GM03348 (cell line): ENCODE measurements at regions not wholly inside any gene's neighbourhood (a gene's known extent, or its start where the extent isn't known, plus 50 kb on each side); places are given as distances from the start of the nearest gene placed in this dataset.

Source experiments
- DNase-seq: peaks from one replicate; pipeline ENCODE4 v3.0.0; 2012; ENCODE audit warnings: low spot score

DNA sequence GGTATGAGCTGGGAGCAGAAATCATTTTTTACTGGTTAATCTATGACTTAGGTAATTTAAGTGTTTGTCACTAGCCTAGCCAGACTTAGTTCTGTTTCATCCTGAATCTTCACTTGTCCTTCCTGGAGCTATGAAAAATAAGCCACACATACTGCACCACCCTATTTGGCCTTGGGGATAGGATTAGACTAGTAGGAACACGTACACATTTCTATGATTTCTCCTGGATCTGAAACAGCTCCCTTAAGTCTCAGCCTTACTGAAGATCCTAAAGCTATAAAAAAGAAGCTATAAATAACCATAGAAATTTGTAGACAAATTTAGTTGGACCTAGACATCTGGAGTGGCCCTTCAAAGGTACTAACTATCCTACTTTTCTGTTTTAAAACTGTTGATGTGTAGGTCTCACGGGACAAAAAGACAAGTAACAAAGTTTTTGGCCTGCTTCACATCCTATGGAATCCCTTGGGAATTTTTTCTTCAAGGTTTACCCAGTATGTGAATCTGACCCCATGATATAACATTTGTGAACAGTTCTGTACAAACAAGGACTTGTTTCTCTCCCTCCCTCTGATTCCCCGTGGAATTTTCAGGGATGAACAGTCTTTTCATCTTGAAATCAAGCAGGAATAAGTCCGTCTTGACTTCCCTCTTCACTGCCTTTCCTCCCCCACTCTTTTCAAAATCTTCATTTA, 275.0 kb downstream of the FAM76B start:
- no peak for DNase-seq

DNA sequence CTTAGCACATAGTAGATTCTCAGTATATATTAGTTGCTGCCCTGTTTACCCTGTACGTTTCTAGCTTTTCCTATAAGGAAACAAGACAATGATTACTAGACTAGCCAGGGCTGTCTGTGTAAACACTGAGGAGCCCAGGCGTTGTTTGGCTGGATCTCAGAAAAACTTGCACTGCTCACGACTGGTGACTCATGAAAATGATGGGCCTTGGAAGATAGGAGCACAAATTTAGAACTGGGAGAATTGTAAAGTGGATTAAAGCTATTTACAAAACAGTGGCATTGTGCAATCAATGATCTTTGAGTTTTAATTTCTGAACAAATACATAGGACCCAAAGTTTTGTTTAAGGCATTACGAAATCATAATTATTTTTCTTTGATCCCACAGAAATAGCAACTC, 276.9 kb downstream of the FAM76B start:
- DNase-seq: peak; percentile 65

DNA sequence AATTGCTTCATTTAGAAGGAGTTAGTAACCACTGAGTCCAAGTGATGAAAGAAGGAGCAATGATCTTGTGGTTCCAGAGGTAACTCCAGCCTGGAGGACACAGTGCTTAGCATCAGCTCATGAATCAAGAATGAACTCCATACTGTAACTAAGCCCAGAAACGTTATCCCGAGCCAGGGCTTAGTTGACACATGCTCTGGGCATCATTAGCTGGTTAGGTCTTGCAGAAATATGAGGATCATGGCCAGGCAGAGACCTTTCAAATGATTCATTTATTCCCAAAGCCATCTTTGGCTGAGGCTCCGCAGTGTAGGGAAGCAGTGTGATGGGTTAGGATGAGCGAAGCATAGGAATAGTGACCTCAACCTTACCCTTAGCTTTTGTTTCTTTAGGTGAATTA, 277.4 kb downstream of the FAM76B start:
- DNase-seq: peak; percentile 66

DNA sequence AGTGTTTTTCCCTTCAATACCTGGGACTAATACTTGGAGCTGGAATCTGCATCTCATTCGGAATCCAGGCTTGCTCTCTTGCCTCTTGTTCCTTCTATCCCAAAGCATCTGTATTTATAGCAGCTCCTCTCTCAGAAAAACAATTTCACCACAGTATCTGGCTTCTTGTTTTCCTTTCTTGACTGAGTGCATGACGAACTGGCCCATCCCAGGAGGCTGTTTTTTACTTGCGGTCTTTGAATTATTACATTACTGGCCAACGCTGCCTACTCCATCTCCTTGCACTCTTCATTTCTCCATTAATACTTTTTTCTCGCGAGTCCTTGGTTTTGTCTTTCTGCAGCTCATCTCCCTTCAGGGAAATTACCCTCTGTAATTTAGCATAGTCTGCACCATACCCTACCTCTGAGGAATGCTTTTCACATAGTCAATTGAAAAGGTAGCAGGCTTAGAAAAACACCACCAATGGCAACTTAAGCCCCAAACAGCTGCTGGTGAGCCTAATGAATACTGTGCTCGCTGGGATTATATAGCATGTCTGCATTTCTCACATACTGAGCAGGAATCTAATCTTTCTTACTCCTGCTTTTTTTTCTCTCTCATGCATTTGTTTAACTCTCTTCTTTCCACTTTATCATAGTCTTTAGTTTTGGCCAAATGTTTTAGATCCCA, 277.4 kb upstream of the SESN3 start:
- no peak for DNase-seq

DNA sequence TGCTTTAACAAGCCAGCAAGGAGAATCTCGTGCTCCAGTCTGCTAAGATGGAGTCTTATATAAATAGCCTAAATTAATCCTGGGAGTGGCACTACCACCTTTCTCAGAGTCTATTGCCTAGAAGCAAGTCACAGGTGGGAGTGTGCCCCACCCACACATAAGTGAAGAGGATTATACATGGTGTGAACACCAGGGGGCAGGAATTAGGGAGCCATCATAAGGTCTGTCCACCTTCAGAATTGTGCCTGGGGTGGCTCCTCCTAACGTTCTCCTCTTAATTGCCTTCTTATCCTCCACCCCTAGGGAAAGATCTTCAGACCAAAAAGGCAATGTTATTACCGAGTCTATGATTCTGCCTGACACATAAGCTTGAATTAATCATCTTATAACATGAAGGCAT, 276.8 kb upstream of the SESN3 start:
- DNase-seq: no peak

DNA sequence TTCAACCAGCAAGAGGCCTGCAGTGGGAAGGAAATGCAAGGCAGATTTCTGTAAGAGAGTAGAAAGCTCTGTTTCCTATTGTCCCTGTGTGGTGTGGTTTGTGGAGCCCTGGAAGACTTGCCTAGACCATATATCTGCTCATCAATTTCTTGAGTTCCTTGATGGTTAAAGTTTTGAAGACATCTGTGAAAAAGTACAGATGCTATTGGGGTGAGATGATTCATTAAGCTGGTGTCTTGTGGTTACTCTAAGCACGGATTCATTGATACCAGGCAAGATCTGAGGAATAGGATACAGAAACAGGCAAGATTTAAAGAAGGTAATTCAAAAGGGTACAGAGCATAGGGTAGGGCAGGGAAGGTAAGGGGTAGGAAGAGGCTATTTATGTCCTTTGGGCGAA, 275.8 kb upstream of the SESN3 start:
- DNase-seq: no peak

DNA sequence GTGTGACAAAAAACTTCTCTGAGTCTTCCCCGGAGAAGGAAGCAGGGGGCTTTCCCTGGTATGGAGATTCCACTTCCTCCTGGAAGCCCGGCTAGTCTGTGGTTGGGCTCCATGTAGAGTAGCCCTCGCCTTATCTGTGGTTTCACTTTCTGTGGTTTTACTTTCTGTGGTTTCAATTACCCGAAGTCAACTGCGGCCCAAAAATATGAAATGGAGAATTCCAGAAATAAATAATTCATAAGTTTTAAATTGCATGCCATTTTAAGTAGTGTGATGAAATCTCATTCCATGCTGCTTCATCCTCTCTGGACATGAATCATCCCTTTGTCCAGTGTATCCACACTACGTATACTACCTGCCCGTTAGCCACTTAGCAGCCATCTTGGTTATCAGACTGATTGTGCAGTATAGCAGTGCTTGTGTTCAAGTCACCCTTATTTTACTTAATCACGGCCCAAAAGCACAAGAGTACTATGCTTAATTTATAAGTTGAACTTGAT, 275.0 kb upstream of the SESN3 start:
- DNase-seq: peak; percentile 76

DNA sequence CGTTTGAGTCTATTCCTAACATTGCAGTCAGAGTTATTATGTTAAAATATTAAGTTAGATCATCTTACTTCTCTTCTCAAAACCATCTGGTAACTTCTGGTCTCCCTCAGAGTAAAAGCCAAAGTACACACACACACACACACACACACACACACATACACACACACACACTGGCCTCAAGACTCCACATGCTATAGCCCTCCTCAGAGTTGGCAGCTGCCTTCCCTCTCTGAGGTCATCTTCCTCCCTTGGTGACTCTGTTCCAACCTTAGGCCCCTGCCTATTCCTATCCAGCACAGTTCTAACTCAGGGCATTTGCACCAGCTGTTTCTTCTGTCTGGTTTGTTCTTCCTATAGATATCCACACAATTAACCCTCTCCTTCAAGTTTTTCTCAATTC, 272.0 kb upstream of the SESN3 start:
- DNase-seq: no peak

DNA sequence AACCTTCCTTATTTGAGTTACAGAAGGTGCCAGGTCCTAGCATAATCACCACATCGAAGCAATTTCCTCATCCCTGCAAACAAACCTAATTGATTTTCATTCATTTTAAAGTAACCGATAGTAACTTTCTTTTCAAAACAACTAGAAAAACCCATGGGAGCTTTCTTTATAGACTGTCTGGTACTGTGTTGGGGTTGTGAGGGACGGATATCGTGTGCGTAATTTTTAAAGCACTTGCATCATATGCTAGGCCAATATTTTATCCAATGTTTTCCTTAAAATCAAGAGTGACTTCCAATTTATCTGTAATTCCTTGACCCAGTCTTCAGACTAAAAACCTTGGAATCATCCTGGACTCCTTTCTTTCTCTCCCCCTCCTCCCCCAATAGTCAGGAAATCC, 271.5 kb upstream of the SESN3 start:
- DNase-seq: no peak

DNA sequence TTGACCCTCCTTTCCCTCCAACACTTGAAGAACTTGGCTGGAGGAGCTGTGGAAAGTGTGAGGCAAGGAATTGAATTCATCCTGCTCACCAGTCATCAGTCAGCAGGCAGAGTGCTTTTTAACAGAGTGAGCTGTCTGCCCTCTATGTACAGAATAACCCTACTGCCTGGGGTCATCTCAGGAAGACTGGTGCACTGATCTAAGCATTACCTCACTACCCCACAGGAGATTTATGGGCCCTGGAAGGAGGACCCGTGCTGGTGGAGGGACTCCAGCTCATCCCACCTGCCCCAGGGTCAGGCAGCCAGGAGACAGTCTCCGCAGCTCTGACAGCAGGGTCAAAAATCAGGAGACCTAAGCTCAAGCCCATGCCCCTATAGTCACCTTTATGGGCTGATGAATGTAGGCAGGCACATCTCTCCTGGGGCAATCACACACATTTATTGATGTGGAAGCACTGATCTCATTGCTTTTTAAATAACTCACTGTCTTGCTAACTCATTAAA, 270.8 kb upstream of the SESN3 start:
- no peak for DNase-seq

DNA sequence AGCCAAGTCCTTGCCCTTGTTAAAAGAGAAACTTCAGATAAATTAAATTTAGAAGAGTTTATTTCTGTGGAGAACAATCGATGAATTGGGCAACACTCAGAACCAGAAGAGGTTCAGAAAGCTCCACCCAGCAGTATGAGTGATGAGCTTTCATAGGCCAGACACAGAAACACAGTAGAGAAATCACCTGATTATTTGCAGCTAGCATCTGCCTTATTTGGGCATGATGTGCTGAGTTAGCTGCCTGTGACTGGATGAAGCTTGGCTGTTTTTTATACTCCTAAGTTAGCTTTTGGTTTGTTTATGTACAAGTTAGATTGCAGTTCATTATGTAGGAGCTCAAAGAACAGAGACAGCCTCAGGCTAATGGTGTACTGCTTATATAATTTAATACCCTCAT, 269.5 kb upstream of the SESN3 start:
- no peak for DNase-seq

DNA sequence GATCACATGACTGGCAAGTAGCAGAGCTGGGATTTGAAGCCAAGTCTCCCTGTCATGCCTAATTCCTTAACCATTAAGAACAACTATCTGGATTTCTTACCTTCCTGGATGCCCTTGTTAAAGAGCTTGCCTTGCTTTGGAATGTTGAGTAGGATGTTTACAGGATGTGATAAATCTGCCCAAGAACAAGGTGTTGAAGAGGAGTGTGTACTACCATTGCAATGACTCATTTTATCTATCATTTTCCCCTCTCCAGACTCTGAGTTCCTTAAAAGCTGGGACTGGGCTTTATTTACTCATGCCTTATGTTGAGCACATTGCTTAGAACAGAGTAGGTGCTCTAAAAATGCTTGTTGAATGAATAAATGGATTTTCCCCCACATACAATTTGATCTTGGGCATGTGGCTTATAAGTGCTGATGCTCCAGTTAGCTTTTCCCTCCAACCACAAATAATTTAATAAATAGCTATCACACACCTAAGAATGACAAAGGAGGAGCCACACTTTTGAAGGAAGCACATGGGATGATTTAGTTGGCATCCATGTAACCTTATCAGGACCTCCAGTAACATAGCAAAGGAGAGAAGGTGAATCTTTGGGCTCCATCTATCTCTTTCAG, 268.6 kb upstream of the SESN3 start:
- peak; percentile 63 for DNase-seq

DNA sequence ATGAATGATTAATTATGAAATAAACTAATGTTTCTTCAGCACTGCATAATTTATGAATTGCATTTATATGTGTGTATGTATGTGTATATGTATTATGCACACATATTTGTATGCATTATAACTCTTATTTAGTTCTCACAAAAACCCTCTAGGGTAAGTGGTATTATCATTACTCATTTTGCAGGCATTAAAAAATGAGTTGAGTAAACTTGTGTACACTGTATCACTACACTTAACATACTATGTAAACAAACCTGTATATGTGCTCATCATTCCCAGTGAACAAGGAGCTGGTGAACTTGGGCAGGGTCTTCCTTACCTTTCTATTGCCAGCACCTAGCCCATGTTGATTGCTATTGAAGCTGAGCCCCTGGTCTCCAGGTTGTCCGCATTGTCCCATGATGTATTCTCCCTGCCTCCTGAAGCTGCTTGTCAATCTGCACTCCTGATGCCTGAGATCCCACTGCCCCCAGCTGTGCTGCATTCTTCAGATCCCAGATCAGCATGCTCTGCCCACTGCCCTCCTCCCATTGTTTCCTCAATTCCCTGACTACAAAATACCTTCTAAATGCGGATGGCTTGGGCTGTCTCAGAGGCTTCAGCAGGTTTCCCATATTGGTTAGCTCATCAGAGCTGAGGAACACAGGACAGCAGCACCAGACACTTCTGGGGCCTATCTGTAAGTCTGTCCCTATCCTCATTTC, 267.9 kb upstream of the SESN3 start:
- no peak for DNase-seq

DNA sequence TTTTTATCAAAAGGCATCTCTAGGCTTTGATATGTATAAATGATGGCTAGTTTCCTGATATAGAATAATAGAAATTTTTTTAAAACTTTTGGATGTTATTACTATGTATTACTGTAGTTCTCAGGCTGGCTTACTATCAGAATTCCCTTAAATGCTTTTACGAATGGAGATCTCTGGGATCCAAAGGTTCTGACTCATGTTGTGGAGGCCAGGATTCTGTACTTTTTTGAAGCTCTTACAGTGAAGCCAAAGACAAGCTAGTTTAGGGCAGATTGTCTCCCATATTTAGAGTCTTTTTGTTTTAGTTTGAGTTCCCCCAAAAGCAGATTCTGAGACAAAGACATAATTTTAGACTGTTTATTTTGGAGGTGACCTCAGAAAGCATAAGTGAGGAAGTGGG, 265.9 kb upstream of the SESN3 start:
- DNase-seq: no peak

DNA sequence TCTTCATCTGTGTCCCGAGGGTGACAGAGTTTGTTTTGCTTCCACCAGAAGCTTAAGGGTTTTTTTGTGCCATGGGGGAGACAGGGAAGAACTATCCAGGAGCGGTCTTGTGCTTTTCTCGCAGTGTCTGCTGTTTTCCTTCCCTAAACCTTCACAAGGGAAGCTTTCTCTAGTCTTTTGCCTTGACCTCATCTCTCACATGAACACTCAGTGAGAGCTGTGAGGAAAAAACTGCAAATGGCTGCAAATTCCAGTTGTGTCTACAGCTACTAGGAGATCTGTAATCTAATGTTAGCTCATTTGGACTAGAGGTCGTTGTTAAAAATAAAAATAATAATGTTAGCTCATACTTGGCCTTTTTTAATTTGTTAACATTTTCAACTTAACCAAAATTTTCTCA, 264.7 kb upstream of the SESN3 start:
- DNase-seq: no peak

DNA sequence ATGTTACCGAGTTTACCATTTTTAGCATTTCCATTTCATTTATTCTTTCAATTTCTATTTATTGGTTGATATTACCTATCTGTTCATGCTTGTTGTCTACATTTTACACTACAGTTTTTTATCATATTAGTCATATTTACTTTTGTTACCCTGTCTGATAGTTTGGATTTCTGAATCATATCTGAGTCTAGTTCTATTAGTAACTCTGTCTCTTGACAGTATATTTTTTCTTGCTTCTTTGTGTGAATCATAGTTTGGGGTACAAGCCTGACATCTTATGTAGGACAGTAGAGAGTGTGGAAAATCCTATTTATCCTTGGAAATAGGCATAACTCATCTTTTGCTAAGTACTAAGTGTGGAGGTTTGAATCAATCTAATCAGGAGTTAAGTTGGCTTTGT, 263.9 kb upstream of the SESN3 start:
- no peak for DNase-seq

DNA sequence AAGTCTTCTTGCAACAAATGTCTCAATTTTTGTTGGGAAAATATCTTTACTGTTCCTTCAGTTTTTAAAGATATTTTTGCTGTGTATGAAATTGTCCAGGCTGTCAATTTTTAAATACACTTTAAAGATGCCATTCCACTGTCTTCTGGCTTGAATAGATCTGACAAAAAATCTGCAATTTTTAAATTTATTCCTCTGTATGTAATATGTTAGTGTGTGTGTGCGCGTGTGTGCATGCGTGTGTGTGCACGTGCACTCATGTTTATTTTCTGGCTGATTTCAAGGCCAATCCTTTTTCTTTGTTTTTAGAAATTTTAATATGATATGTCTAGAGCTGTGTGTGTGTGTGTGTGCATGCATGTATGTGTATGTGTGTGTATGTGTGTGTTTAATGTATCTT, 263.2 kb upstream of the SESN3 start:
- no peak for DNase-seq

DNA sequence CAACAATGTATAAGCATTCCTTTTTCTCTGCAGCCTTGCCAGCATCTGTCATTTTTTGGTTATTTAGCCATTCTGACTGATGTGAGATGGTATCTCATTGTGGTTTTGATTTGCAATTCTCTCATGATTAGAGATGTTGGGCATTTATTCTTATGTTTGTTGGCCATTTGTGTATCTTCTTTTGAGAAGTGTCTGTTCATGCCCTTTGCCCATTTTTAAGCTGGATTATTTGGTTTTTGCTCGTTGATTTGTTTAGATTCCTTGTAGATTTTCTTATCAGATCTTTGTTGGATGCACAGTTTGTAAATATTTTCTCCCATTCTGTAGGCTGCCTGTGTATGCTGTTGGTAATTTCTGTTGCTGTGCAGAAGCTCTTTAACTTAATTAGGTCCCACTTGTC, 259.6 kb upstream of the SESN3 start:
- no peak for DNase-seq

DNA sequence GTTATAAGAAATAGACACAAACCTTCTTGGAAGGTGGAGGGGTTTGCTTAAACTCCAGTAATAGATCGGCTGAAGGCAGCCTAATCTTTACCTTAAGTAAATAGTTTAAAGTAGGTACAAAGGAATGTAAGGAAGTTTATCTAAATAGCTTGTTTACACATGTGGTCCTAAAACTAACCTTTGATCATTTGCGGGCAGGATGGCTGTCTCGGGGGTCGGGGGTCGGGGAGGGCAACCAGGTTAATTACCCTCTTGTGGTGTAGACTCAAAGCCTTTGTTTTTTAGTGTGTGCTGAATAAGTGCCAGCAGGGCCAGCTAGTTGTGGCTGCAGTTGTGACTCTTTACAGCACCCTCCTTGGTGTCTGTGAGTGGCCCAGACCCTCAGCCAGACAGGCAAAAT, 256.9 kb upstream of the SESN3 start:
- no peak for DNase-seq

DNA sequence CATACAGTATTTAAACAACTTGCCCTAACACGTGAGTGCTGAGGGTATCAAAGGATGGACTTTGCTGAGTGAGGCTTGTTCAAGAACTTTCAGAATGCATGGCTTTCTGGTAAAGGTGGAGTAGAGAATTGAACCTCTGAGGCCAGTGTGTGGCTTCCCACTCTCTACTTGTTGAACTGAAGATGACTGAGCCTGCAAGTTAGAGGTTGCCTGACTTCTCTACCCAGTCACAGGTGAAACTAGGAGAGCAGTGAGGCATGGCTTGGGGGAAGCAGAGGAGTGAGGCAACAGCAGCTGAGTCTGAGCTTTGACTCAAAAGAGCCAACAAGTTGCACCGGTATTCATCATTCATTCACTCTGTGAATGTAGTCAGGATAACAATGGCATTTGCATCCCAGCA, 256.4 kb upstream of the SESN3 start:
- no peak for DNase-seq

DNA sequence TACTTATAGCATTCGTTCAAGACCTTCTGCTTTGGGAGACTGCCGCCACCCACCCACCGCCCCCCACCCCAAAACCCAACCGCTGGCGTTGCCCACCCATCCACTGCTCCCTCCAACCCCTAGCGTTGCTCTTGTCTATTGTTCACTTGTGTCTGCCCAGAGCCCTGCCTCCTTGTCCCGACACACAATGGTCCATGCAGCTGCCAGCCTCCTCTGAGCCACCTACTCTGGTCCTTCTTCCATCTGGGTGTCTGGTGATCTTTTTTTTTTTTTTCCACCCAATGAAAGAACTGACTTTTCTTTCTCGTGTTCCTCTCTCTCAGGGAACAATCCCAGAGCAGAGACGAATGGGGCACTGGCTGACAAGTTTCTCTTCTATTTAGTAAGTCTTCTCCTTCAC, 256.0 kb upstream of the SESN3 start:
- DNase-seq: no peak

DNA sequence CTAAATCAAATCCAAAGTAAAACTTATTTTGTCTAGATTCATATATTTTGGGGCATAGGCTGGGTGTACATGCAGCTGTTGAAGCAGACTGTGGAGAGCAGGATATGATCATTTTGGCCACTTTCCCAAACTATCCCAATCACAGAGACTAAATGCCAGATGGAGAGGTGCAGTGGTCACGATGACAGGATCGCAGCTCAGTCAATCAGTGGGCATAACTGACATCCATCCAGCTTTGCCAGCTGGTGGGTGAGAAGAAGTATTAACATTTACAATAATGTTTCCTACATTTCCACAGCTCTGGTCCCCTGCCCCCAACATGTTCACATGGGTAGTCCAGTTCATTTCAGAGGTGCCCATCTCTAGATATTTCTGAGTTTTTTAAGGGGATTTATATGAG, 255.5 kb upstream of the SESN3 start:
- DNase-seq: no peak
